ENCODE measurements at regions not wholly inside any gene's neighbourhood (a gene's known extent, or its start where the extent isn't known, plus 50 kb on each side); places are given as distances from the start of the nearest gene placed in this dataset.
"Not testable (repeated sequence)": the region's sequence is repeated elsewhere in the genome, so short reads cannot be mapped to it uniquely, and the experiment has no call there.

DNA sequence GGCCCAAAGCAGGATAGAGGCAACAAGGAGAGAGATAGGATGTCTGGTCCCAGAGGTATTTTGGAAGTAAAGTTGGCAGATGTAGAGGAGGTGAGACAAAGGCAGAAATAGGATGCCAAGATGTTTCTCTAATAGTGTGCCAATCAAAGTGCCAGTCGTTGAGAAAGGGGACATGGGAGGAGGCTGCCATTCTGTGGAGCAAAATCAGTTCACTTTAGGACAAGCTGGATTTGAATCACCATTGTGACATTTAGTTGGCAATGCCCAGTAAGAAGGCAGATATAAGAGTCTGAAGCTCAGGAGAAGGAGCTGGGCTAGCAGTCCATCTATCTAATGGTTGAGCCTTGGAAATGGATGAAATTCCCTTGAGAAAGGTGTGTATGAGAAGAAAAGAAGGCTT is 53.8 kb downstream of the ADRB2 start:
- no peak for DNase-seq

GRCh38 chr5:148880696-148881095 is 54.3 kb downstream of the ADRB2 start:
- DNase-seq = no peak

GRCh38 chr5:148882332-148882731 is 55.9 kb downstream of the ADRB2 start:
- DNase-seq = no peak

DNA sequence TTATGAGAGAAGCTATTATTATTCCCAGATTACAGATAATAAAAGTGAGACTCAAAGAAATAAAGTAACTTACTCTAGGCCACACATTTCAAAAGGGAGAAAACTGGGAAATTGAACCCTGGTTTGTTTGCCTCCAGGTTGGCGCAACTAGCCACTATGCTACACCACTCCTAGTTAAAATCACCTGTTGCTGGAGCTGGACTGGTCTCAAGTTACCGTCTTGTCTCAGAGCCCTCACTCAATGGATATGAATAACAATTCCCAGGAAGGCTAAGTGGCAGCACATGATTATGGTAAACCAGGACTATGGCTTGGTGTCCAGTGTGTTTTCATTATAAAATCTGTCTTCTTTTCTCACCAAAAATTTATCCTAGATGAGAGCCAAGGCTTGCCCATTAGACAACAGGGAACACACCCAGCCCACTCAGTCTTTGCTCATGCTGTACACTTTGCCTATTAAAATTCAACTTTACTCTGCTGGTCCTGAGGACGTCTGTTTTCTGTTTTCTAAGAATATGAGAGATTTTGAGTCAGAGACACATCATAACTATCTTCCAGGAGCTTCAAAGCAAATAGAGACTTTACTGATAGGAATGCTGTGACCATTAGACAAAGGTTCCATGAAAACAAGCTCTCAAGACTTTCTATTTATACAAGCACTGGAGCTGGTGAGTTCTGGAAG is 58.1 kb downstream of the ADRB2 start:
- no peak for DNase-seq

GRCh38 chr5:148887123-148887881 is 60.9 kb downstream of the ADRB2 start:
- no peak for DNase-seq

GRCh38 chr5:148889936-148890335 is 63.5 kb downstream of the ADRB2 start:
- not testable (repeated sequence) for DNase-seq

DNA sequence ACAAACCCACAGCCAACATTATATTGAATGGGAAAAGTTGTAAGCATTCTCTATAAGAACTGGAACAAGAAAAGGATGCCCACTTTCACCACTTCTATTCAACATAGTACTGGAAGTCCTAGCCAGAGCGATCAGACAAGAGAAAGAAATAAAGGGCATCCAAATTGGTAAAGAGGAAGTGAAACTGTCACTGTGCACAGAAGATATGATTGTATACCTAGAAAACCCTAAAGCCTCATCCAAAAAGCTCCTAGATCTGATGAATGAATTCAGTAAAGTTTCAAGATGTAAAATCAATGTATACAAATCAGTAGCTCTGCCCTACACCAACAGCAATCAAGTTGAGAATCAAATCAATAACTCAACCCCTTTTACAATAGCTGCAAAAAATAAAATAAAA is 69.0 kb downstream of the ADRB2 start:
- DNase-seq = not testable (repeated sequence)

DNA sequence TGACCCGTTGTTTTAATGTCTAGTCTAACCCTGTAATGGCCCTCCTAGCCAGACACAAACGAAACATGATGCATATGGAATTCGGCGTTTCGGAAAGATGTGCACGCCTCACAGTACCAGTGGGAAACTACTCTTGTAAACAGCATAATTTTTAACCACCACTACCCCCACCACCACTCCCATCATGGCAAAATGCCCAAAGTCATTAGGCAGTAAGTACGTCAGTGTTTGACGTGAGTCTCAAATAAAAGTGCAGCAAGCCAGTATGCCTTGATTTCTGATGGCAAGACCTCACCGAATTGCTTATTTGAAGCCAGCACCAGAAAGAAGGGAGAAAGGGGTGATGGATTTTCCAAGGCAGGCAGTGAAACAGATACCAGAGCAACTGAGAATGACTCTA is 71.4 kb downstream of the ADRB2 start:
- no peak for DNase-seq

DNA sequence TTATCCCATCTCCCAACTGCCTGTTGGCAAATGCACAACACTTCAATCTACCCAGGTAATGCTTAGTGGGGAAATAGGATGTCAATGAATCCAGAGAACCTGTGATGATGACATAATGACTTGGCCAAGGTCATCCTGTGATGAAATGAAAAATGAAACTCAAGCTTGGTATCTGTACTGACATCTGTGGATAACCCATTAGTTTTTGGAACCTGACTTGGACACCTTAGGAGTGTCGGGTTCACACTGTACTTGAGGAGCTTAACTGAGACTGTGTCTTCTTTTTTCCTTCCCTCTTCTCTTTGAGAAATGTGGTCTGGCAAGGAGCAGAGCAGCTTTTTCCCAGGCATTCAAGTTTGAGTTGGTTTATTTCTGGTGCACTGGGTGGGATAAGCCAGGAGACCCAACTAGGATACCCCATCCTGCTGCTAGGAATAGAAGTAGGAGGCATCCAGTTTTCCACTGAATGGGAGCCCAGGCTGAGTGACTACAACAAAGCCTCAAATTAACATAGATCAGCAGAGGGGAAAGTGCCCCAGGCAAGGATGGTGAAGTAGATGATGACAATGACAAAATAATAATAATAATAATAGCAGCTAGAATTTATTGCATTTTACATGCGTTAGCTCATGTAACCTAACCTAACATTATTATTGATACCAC is 72.1 kb downstream of the ADRB2 start:
- no peak for DNase-seq

DNA sequence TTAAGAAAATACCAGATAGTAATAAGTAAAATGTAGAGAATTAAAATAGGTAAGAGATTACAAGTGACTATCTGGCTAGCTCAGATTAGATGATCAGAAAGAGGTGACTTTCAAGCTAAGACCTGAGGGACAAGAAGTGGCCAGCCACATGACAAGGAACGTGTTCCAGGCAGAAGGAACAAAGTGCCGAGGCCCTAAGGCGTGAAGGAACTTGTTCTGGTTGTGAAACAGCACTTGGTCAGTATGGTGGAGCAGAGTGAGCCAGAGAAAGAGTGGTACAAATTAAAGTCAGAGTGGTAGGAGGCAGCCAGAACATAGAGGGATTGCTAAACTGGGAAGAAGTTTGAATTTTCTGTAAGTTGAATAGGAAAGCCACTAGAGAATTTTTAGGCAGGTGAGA is 73.6 kb downstream of the ADRB2 start:
- no peak for DNase-seq

- no peak for DNase-seq
Observed at GRCh38 chr5:148902478-148902877, 76.1 kb downstream of the ADRB2 start.

GRCh38 chr5:148903587-148903986 is 77.2 kb downstream of the ADRB2 start:
- DNase-seq = no peak

DNA sequence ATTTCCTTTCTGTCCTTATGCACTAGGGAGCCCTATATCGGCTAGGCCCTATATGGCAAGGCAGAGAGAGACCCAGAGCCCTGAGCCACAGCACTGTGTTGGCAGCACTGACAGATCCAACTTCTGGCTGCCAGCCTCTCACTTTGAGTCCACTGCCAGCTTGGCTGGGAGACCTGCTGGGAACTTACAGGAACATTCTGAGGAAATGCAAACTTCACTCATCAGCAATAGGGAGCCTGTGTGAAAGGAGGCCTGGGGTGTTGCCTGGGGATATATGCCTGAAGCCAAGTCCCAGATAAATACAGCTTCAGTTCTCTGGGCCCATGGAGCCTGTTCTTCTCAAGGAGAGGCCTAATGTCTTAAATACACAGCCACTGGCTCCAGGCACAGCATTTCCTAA is 78.0 kb downstream of the ADRB2 start:
- peak; percentile 64 for DNase-seq

DNA sequence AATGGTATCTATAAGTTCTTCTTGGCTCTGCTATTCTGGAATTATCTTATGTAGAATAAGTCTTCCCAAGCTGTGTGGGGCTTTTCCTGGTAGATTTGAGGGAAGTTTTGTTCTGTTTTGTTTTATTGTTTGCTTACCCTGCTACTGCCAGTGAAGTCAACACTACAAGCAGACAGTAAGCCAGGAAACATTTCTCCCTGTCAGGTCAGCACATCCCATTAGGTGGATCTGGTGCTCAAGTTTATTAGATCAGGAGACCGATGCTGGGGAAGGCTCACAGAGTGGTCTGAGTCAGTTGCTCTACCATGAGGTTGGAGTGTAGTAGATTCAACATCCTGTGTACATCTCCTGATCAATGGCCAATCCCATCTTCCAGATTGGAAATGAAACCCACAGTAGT is 79.1 kb downstream of the ADRB2 start:
- no peak for DNase-seq

DNA sequence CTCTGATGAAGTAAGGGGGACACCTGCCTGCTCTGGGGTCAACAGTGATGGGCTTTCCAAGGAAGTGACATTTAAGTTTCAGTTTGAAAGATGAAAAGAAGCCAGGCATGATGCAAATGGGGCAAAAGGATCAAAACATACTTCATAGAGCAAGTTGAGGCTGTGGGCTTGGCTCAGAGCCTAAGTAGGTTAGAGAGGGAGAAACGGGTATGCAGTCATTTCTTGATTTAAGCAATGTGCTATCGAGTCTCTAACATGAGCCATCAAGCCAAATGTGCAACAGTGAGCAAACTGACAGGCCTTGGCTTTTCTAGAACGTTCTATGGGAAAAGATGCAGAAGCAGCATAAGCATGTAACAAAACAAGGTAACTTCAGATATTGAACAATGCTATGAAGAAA is 80.6 kb downstream of the ADRB2 start:
- no peak for DNase-seq

GRCh38 chr5:148909040-148909439 is 82.6 kb downstream of the ADRB2 start:
- no peak for DNase-seq

GRCh38 chr5:148909766-148910165 is 83.4 kb downstream of the ADRB2 start:
- DNase-seq = no peak

DNA sequence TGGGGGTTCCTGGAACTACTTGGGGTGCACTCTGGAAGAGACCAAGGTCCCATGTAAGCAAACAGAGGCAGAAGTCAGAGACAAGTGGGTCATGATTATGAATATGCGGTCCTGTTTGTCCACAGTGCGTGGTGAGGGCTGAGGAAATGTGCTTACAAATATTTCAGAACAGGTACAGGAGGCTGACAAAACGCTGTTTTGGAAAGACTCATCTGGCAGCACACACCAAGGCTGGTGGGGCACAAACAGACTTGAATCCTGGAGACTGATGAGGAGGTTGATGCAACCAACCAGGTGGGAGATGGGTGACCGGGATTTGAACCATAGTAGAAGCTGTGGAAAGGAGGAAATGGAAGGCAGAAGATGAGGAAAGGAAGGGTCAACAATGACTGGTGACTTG is 83.8 kb downstream of the ADRB2 start:
- no peak for DNase-seq

DNA sequence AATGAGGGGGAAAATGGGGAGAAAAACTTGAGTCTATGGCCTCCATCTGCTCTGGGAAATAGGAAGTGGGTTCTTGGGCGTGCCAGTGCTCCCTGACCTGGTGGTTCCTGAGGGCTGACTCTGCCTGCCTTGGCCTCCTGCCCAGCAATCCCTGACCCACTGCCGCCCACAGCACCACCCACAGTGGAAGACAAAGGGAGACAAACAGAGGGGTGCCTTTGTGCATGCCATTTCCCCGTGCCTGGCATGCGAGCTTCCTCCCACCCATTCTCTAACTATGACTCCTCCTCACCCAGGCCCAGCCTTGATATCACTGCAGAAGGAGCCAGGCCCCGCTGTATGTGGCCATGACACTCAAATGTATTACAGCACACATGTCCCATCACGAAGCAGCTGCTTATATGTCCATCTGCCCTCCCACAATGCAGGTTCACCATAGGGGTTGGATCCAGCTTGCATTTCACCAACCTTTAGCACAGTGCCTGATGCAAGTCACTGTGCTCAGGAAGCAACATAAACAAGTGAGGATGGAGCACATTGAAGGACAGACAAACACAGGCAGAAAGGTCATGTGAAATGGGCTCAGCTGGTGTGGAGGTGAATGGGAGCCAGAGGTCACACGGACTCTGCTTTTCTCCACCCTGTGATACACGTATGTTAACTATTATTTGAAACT is 84.4 kb downstream of the ADRB2 start:
- no peak for DNase-seq

- DNase-seq = no peak
Observed at GRCh38 chr5:148911386-148911785, 85.0 kb downstream of the ADRB2 start.

DNA sequence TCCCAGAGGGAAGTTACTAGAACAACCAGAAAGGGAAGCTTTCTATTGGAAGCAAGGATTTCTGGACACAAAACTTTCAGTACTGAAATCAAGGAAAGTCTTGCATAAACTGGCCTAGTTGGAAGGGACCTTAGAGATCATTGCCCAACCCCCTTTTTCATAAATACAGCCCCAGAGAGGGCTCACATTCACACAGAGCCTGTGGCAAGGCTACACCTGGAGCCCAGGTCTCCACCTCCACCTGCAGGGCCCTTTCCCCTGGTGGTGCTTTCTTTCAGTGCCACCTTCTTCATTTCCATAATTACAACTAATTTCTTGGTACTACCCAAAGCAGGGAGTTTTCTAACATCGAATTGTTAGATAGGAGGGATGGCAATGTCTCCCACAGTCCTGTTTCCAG is 85.7 kb downstream of the ADRB2 start:
- no peak for DNase-seq

DNA sequence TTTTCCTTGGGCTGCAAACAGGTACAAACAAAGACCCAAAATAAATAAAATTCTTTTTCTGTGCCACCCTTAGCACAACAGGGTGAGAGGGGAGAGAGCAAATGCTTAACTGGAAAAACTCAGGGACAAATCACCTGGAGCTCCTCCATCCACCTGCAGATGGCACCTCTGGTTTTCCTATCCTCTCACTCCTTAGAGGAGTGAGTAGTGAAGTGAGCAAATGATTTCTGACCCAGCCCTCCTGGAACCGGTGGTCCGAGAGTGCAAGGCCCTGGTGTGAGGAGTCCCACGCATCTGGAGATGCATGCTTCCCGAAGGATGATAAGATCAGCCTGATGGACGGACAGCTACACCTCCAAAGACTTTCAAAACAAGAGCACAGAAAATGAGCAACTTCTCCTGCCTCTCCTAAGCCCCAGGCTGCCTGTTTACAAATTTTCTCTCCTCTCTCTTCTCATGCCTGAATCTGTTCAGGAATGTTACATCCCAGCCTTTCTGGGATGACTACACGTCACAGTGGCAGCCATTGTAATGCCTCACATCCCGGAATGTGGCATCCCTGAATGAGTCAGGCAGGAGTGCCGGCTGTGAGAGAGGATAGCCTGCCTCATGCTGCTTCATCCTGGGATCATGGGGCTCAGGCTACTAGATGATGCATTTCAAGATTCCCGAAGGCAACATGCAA is 86.4 kb downstream of the ADRB2 start:
- DNase-seq = no peak

GRCh38 chr5:148913493-148913892 is 87.1 kb downstream of the ADRB2 start:
- no peak for DNase-seq
